NCI-H1092 treated with DMSO at 0.1 percent for 48 hours (cell line): ENCODE measurements at regions not wholly inside any gene's neighbourhood (a gene's known extent, or its start where the extent isn't known, plus 50 kb on each side); places are given as distances from the start of the nearest gene placed in this dataset.

Experiments
- DNase-seq: peaks from one replicate; lab custom pipeline; 2025; lab: John Stamatoyannopoulos, UW

- no peak for DNase-seq
These were observed 61.6 kb upstream of the HS6ST1 start for GRCh38 chr2:128380061-128380889.

- peak; percentile 58 for DNase-seq
These were observed 62.6 kb upstream of the HS6ST1 start for GRCh38 chr2:128380961-128381938.

DNA sequence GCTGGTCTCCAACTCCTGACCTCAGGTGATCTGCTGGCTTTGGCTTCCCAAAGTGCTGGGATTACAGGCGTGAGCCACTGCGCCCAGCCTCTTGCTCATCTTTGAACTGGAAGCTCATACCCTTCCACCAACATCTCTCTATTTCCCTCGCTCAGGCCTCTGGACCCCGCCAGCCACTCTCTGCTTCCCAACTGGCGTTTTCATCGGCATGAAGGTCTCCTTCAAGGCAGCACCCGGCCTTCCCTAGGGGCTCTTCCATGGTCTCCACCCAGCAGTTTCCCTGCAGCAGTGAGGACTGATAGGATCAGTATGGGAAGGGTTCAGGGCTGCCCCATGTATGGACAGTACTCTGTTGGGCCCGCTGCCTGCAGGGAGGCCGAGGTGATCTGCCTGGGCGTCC, 65.8 kb upstream of the HS6ST1 start:
- DNase-seq = no peak

- DNase-seq = no peak
These were observed 66.3 kb upstream of the HS6ST1 start for GRCh38 chr2:128384956-128385355.

GRCh38 chr2:128385365-128385764, 66.7 kb upstream of the HS6ST1 start:
- DNase-seq = no peak

DNA sequence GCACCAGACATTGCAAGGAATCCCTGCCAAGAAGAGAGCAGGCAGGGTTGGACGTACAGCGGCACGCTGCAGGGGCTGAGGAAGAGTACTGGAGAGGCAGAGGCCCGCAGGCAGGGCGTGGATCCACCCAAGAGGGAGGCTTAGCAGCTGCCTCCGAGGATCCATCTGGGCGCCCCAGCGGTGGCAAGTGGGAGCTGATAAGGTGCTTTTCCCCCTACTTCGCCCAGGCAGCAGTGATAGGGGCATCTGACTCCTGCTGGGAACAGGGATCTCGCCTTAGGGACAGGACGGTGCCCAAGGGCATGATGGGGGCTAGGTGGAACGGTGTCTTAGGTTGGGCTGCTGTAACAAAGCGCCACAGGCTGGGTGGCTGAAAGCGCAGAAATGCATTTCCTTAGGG, 67.4 kb upstream of the HS6ST1 start:
- DNase-seq = no peak

GRCh38 chr2:128388499-128388941, 69.9 kb upstream of the HS6ST1 start:
- no peak for DNase-seq

GRCh38 chr2:128389388-128390086, 70.9 kb upstream of the HS6ST1 start:
- no peak for DNase-seq

DNA sequence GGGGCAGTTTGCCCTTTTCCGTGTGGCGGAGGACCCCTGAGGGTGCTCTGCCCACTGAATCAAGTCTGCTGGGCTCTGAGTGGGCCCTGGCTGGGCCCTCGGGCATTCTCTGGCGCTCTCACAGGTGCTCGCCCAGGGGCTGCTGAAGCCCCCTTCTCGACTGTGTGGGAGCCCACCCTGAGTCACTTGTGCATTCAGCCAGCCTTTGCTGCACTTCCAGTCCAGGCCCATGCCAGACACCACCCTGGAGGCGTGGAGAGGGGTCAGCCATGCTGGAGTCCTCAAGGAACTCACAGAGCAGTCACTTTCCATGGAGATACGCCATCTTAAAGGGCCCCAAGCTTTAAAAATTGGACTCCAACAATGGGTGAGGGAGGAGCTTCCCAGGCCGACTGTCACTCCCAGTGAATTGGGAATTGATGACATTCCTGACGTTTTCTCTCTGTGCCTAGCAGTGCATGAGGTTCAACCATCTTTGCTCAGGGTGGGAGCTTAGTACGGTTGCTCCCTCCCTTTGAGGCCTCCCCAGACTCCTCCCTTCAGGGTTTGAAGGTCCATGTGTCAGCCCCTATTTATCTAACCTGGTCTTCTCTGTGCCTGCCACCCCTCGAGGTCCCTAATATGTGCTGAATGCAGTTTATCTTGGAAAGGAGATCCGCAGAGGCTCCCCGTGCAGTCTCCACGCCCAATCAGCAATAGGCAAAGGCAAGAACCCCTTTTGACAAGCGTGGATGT, 71.8 kb upstream of the HS6ST1 start:
- no peak for DNase-seq

- no peak for DNase-seq
These were observed 72.4 kb upstream of the HS6ST1 start for GRCh38 chr2:128390991-128391630.

DNA sequence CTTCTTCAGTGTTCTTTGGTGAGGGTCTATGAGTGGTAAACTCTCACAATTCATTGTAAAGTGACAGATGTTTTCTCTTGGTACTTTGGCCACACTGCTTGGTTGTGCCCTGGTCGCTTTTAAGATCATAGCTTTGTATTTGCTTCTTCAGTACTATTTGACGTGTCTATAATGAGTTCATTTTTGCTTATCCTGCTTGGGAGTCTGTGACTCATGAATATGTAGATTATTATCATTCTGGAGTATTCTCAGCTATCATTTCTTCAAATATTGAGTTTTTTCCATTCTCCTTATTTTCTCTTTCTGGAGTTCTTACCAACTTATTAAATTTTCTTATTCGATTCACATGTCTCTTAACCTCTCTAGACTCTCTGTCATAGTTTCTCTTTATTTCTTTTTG, 73.0 kb upstream of the HS6ST1 start:
- DNase-seq = no peak

GRCh38 chr2:128392207-128392606, 73.5 kb upstream of the HS6ST1 start:
- DNase-seq = no peak

DNA sequence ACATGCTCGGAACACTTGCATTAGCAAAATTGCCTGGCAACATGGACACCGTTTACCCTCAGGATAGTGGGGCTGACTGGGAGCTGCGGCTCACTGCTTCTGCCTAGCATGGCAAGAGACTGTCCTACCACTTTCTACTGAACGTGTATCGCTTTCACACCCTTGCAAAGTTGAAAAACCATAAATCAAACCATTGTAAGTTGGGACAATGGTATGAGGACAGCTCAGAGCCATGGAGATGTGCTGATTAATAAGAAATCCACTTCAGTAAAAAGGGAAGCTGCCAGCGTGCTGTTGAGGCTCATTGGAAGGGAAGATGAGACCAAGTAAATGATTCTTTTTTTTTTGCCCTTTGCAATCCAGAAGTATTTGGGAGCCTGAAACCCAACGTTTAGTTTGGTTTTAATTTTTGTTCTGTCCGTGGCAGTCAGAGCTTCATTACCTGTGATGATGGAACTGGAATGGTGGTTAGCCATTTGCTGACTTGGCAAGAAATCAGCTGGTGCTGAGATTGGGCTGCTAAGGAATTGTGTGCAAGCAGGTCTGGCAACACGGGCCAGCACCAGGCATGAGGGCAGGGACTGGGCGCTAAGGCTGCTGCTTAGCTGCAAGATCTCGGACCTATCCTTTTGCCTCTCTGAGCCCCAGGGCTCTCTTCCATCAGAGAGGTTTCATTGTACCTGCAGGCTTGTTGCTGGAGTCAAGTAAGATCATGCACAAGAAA, 75.5 kb upstream of the HS6ST1 start:
- no peak for DNase-seq

DNA sequence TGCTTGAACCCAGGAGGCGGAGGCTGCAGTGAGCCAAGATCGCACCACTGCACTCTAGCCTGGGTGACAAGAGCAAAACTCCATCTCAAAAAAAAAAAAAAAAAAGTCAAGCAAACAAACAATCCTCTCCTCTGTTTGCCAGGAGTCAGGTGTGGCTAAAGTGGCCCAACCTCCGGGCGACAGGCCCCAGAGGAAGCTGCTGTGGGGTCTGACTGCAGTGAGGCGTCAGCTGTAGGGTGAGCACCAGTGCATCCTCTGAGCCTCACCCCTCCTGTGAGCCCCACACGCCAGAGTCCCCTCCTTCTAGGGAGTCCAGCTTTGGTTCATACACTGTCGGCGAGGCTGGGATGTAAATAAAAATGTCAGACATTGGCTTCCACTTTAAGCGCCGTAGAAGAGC, 76.5 kb upstream of the HS6ST1 start:
- no peak for DNase-seq

DNA sequence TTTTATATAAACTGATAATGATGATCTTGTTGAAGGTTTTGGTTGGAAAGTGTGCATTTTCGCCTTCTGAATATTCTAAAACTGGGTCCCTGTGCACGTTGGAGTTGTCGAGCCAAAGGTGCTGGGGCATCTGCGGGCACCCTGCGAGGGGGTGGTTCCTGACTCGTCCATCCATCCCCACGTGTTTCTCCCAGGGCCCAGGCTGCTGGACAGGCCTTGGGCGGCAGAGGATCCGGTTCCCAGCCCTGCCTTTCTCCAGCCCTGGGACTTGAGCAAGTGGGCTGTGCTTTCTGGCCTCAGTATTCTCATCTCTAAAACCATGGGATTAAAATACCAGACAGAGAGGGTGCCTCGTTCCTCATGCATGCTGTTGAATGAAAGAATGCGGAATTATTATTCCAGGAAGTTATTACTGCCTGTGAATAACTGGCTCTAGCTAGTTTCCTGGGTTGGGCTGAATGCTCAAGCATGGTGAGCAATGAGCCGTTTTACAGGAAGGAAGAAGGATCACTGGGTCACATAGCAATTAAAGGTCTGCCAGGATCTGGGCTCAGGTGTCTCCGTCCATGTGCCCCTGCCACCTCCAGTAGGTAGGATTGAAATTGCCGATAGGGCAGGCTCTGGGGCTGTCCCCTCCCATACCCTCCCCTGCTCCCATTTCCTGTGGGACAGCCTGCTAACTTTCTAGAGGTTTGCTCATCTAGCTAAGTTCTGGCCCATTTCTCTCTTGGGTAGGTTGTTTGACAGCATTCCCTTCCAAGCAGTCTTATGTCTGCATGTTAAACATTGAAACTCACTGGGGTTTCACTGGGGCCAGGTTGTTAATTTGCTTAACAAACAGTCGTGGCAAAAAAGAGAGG, 77.2 kb upstream of the HS6ST1 start:
- no peak for DNase-seq

DNA sequence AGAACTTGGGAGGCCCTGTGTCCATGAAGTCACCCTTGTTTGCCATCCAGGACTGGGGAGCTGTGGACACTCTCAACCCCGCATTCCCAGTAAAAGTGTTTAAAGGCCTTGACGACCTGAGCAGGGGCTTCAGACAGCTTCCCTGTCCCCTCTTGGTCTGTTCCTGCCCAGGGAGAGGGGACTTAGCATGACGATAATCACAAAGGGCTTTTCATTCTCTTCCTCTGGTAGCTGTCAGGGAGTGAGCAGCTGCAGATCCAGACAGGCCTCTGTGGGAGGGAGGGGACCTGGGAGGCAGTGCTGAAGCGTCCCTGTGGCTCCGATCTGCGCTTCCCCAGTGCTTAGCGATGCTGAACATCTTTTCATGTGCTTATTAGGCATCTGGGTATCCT, 77.8 kb upstream of the HS6ST1 start:
- DNase-seq = no peak

DNA sequence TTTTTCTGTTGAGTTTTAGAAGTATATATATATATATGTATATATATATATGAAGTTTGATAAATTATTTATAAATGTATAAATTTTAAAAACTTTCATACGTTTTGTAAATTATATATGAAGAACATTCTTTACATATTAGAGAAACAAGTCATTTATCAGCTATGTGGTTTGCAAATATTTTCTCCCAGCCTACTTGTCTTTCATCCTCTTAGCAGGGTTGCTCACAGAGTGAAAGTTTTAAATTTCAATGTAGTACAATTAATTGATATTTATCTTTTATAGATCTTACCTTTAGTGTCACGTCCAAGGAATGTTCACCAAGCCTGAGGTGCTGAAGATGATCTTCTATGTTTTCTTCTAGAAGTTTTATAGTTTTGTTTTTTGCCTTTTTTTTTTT, 78.3 kb upstream of the HS6ST1 start:
- no peak for DNase-seq

GRCh38 chr2:128399256-128399655, 80.6 kb upstream of the HS6ST1 start:
- DNase-seq = no peak

- no peak for DNase-seq
These were observed 81.1 kb upstream of the HS6ST1 start for GRCh38 chr2:128399690-128400291.
